Parathyroid adenoma (tissue), 2 donors: ENCODE measurements at regions not wholly inside any gene's neighbourhood (a gene's known extent, or its start where the extent isn't known, plus 50 kb on each side); places are given as distances from the start of the nearest gene placed in this dataset.

Experiments used
- H2AFZ ChIP-seq: fragments of 300-600 bp; sonication (generic); one replicate; pipeline ENCODE4 v1.7.0; 2017; ENCODE audit warnings: antibody characterized with exemption, mild to moderate bottlenecking
- H3K27ac ChIP-seq: fragments of 300-600 bp; sonication (generic); one replicate; pipeline ENCODE4 v1.7.0; 2017
- H3K27me3 ChIP-seq: fragments of 300-600 bp; sonication (generic); one replicate; pipeline ENCODE4 v1.7.0; 2017; ENCODE audit warnings: low read length; ENCODE audit not compliant: control insufficient read depth, insufficient read depth
- H3K36me3 ChIP-seq: fragments of 300-600 bp; sonication (generic); one replicate; pipeline ENCODE4 v1.7.0; 2017; ENCODE audit warnings: low read length; ENCODE audit not compliant: control insufficient read depth, insufficient read depth
- H3K4me1 ChIP-seq: fragments of 300-600 bp; sonication (generic); one replicate; pipeline ENCODE4 v1.7.0; 2017; ENCODE audit warnings: control low read depth
- H3K4me2 ChIP-seq: fragments of 300-600 bp; sonication (generic); one replicate; pipeline ENCODE4 v1.7.0; 2017; ENCODE audit warnings: low read length
- H3K4me3 ChIP-seq: fragments of 300-600 bp; sonication (generic); one replicate; pipeline ENCODE4 v1.7.0; 2017; ENCODE audit warnings: low read depth, low read length
- H3K79me2 ChIP-seq: fragments of 300-600 bp; sonication (generic); one replicate; pipeline ENCODE4 v1.7.0; 2017; ENCODE audit warnings: control low read depth
- H3K9ac ChIP-seq: fragments of 300-600 bp; sonication (generic); one replicate; pipeline ENCODE4 v1.7.0; 2017; ENCODE audit warnings: mild to moderate bottlenecking
- H3K9me3 ChIP-seq: fragments of 300-600 bp; sonication (generic); one replicate; pipeline ENCODE4 v1.7.0; 2017; ENCODE audit warnings: low read length; ENCODE audit not compliant: control insufficient read depth
- TF ChIP-seq, protein P1 (sequence below): fragments of 300-600 bp; sonication (generic); IDR thresholded peaks from one replicate; pipeline ENCODE4 v1.7.0; 2017; ENCODE audit warnings: antibody characterized with exemption, mild to moderate bottlenecking
- donor health status: primary hyperparathyroidism.

DNA sequence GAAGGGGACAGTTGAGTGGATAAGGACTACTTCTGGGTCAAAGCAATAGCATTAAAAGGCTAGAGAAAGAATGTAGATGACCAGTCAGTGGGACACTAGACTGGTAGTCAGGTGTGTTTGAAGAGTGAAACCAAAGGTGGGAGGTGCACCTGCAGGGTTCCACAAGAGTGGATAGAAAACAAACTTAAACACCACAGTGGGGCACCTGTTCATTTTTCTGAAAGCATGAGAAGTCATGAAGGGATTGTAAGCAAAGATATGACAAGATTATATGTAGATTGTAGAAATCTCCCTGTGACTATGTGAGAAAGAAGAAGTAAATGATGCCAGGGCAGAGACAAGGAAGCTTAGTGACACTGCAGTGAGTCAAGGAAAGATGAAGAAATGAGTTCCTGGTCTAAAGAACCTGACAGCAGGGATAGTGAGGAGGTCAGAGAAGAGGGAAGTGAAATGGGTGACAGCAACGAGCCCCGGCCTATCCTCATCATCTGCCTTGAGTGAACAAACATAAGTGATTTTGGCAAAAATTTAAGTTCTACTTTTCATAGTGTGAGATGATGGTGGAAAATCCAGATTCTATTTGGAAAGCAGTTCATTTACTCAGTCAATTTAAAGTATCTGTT is 296.9 kb downstream of the TLE4 start:
- H3K27me3 ChIP-seq = no peaks in the 10 kb centered on the region
- H3K79me2 ChIP-seq = no peaks in the 10 kb centered on the region
- H2AFZ ChIP-seq = no peak overlapping the region
- no peak overlapping the region for H3K9ac ChIP-seq
- no peaks in the 10 kb centered on the region for H3K9me3 ChIP-seq
- H3K4me2 ChIP-seq = no peak overlapping the region
- H3K4me1 ChIP-seq = no peaks in the 10 kb centered on the region
- TF ChIP-seq, protein P1, sequence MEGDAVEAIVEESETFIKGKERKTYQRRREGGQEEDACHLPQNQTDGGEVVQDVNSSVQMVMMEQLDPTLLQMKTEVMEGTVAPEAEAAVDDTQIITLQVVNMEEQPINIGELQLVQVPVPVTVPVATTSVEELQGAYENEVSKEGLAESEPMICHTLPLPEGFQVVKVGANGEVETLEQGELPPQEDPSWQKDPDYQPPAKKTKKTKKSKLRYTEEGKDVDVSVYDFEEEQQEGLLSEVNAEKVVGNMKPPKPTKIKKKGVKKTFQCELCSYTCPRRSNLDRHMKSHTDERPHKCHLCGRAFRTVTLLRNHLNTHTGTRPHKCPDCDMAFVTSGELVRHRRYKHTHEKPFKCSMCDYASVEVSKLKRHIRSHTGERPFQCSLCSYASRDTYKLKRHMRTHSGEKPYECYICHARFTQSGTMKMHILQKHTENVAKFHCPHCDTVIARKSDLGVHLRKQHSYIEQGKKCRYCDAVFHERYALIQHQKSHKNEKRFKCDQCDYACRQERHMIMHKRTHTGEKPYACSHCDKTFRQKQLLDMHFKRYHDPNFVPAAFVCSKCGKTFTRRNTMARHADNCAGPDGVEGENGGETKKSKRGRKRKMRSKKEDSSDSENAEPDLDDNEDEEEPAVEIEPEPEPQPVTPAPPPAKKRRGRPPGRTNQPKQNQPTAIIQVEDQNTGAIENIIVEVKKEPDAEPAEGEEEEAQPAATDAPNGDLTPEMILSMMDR = no peak
- no peak overlapping the region for H3K27ac ChIP-seq
- no peaks in the 10 kb centered on the region for H3K36me3 ChIP-seq
- H3K4me3 ChIP-seq = no peak overlapping the region

DNA sequence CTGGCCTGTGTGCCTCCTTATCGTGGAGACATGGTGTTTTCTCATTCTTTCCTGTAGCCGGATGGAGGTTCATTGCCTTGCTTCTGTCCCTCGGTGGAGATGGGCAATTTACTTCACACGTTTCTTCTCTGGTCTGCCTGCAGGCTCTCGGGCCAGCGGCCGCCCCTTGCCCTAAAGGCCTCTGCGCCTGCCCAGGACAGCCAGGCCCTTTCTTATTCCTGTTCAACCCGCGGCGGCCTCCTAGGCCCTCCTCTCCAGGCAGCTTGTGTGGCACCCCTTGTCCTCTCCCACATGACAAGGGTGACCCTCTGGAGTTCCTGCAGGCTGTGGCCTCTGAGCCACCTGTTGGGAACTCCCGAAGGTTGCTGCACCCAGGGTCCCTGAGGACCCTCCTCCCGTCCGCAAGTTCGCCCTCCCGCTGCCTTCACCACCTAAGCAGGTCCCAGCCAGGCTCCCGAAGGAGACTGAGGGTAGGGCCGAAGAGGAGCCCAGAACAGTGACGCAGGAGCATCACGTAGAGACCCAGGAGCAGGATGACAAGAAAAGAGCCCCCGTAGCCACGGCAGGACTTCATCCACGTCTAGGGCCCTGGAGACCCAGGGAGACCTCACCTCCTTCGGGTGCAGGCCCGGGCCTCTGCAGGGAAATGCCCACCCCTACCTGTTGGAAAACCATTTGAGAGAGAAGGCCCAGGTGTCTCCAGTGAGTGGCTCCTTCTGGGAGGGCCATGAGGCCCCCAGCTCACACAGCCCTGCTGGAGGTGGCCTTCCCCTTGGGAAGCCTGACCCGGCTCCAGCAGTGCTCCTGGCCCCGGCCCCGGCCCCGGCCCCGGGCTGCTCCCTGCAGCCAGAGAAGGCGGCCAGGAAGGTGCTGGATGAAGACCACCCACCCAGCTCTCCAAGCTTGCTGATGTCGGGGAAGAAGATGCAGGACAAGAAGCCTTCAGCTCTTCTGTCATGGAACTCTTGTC is 291.4 kb downstream of the TLE4 start:
- no peak overlapping the region for H2AFZ ChIP-seq

GRCh38 chr9:79858508-79858907 is 286.7 kb downstream of the TLE4 start:
- H3K27me3 ChIP-seq = no peaks in the 10 kb centered on the region
- H3K4me3 ChIP-seq = no peak overlapping the region
- TF ChIP-seq, protein P1 = no peak
- no peak overlapping the region for H2AFZ ChIP-seq
- H3K4me1 ChIP-seq = no peaks in the 10 kb centered on the region
- H3K36me3 ChIP-seq = no peaks in the 10 kb centered on the region
- H3K79me2 ChIP-seq = no peaks in the 10 kb centered on the region
- H3K4me2 ChIP-seq = no peak overlapping the region
- no peak overlapping the region for H3K9ac ChIP-seq
- H3K9me3 ChIP-seq = no peaks in the 10 kb centered on the region
- no peak overlapping the region for H3K27ac ChIP-seq

More for the DNA sequence above, 291.4 kb downstream of the TLE4 start:
- no peak overlapping the region for H3K27ac ChIP-seq
- no peaks in the 10 kb centered on the region for H3K27me3 ChIP-seq
- no peak overlapping the region for H3K9ac ChIP-seq
- TF ChIP-seq, protein P1 = no peak
- no peak overlapping the region for H3K4me2 ChIP-seq
- H3K4me1 ChIP-seq = no peaks in the 10 kb centered on the region
- H3K9me3 ChIP-seq = no peaks in the 10 kb centered on the region
- H3K4me3 ChIP-seq = no peak overlapping the region
- H3K79me2 ChIP-seq = no peaks in the 10 kb centered on the region
- H3K36me3 ChIP-seq = no peaks in the 10 kb centered on the region

DNA sequence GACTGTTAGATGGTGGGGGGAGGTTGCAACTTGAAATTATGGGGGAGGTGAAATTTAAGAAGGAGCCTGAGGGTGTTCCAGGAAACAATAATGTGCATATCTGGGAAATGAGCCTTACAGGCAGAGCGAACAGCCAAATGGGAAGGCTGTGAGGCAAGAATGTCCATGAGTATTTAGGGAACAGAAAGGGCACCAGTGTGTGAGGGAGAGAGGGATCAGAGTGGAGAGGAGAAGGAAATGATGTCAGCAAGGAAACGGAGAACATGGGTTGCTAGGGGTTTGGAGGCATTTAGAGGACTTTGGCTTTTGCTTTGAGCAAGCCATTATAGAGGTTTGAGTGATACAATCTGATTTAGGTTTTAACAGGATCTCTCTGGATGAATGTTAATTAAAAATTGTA is 285.4 kb downstream of the TLE4 start:
- Histone ChIP-seq H3K4me1 (no peaks in the 10 kb centered on the region), H2AFZ (no peak overlapping the region), H3K79me2 (no peaks in the 10 kb centered on the region), H3K27ac (no peak overlapping the region), H3K4me3 (no peak overlapping the region), H3K36me3 (no peaks in the 10 kb centered on the region), H3K27me3 (no peaks in the 10 kb centered on the region), H3K9ac (no peak overlapping the region), H3K4me2 (no peak overlapping the region), H3K9me3 (no peaks in the 10 kb centered on the region)
- TF ChIP-seq, protein P1 = no peak
